ENCODE measurements at regions not wholly inside any gene's neighbourhood (a gene's known extent, or its start where the extent isn't known, plus 50 kb on each side); places are given as distances from the start of the nearest gene placed in this dataset.
"Not testable (repeated sequence)": the region's sequence is repeated elsewhere in the genome, so short reads cannot be mapped to it uniquely, and the experiment has no call there.

GRCh38 chr10:42235241-42235640, 403.1 kb downstream of the ZNF33B start:
- TF ChIP-seq, protein P1, sequence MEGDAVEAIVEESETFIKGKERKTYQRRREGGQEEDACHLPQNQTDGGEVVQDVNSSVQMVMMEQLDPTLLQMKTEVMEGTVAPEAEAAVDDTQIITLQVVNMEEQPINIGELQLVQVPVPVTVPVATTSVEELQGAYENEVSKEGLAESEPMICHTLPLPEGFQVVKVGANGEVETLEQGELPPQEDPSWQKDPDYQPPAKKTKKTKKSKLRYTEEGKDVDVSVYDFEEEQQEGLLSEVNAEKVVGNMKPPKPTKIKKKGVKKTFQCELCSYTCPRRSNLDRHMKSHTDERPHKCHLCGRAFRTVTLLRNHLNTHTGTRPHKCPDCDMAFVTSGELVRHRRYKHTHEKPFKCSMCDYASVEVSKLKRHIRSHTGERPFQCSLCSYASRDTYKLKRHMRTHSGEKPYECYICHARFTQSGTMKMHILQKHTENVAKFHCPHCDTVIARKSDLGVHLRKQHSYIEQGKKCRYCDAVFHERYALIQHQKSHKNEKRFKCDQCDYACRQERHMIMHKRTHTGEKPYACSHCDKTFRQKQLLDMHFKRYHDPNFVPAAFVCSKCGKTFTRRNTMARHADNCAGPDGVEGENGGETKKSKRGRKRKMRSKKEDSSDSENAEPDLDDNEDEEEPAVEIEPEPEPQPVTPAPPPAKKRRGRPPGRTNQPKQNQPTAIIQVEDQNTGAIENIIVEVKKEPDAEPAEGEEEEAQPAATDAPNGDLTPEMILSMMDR (IDR thresholded peaks at IDR 0.05): not testable (repeated sequence)
- not testable (repeated sequence) for TF ChIP-seq POLR2A (IDR thresholded peaks at IDR 0.05)

All from lower leg skin (tissue), 3 donors.